Islet of Langerhans (tissue), 1 donor: ENCODE measurements at regions not wholly inside any gene's neighbourhood (a gene's known extent, or its start where the extent isn't known, plus 50 kb on each side); places are given as distances from the start of the nearest gene placed in this dataset.
A peak's percentile ranks its signal among the peaks of the same experiment; 100 is the strongest.

Source experiments
- FAIRE-seq: peaks from one replicate; lab custom pipeline; 2011; peaks lifted over from hg19 to GRCh38; lab: Jason Lieb, UNC

DNA sequence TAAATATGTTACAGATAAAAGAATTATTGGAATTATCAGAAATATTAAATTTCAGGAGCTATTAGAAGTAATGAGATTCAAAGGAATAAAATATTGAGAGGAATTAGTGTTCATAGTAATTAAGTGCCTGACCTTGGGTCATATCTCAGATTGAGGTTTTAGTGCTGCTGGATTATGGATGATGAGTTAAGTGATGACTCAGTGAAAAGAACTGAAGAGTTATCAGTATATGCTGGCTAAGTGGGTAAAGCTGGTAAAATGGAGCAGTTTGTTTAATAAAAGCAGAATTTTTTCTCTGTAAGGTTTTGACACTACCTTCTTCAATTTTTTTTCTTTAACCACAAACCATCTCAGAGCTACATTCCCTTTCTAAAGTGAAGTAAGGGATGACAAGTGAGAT, 206.7 kb downstream of the MANEA start:
- FAIRE-seq, result no peak

DNA sequence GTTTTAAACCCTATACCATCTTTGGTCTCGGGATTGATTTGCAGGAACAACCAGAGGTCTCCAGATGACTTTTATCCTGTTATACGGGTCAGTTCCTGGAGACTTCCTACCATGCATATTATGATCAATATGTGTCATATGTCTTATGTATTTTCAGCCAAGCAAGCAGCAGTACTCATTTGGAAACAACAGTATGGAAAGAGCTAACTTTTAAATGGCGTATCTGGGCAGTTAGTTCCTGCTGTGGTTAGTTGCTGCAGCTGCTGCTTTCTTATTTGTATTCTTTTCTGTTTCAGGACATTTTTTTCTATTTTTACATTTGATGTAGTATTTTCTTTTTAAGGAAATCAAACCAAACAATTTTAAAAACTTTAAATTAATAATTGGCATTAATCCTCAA, 207.5 kb downstream of the MANEA start:
- FAIRE-seq, result no peak

DNA sequence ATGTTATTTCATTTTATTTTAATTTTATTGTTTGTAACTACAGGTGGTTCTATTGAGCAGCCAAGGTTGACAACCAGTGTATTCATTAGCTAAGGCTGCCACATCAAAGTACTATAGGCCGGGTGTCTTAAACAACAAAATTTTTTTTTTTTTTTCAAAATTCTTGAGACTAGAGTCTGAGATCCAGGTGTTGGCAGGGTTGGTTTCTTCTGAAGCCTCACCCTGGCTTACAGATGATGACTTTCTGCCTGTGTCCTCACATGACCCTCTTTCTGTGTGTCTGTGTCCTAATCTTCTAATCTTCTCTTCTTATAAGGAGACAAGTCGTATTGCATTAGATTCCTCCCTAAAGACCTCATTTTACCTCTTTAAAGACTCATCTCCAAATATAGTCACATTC, 208.4 kb downstream of the MANEA start:
- FAIRE-seq, result no peak

DNA sequence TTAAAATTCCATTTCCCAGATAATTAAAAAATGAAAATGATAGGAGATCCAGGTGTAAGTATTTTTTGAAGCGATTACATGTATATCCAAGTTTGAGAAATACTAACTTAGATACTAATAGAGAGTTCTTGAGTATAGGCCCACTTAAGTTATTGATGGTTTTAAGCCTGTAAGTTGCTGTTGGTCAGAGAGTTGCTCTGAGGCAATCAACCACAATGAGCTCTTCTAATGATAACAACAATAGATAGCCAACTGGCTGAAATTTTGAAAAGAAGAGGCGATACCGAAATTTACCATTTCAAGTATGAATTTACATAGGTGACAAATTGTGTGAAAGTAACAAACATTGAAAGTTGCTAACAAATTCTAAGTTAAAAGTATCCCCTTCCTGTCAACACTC, 209.5 kb downstream of the MANEA start:
- FAIRE-seq, result no peak

DNA sequence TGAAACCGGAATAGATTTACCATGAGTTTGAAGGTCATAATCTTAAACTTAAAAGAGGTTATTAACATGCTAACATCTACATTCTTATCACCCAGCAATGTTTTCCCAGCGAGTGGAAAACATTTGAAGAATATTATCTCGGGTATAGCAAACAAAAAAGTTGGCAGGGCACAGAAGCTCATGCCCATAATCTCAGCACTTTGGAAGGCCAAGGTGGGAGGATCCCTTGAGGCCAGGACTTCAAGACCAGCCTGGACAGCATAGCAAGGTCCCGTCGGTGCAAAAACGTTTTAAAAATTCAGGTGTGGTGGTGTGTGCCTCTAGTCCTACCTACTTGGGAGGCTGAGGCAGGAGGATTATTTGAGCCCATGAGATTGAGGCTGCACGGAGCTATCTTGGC, 213.5 kb downstream of the MANEA start:
- no peak for FAIRE-seq

DNA sequence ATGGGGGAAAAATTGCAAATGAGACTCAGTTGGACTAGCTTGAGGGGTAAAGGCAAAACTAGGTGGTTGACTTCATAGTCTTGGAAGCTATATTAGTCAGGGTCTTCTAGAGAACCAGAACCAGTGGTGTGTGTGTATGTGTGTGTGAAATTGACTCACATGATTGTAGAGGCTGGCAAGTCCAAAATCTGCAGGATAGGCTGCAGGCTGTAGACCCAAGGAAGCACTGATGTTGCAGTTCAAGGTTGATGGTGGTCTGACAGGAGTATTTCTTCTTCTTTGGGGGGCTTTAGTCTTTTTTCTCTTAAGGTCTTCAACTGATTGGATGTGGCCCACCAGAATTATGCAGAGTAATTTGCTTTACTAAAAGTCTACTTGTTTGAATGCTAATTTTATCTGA, 217.4 kb downstream of the MANEA start:
- FAIRE-seq, result no peak

DNA sequence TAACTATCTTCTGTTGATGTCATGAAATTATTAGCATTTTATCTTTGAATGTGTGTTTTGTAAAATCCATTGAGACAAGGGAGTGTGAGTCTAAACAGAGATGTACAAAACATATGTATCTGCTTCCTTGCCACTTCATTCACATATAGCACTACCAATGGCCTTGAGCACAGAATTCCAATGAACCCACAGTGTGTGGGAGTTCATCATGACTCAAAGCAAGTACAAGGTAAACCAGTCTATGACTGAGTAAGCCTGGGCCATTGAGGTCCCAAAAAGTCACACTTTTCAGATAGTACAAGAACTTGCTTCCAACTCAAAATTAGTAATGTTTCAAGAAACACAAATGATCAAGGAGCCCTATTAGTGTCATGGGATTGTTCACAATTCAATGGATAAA, 218.6 kb downstream of the MANEA start:
- FAIRE-seq, result no peak

DNA sequence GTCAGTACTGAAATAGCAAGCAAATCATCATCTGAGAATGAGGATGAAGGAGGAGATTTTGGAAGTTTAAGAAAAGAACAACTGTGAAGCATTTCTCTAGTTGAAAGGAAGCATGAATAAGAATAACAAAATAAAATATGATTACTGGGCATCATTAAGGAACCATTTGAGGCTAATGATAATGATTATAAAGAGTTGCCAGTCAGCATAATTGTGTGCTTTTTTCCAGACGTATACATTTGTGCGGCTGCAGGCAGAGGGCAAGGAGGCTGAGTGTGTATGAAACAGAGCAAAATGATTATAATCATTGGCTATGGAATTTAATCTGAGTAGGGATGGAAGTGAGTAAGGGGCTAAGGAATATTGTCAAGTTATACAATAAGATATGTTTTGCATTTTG, 218.7 kb upstream of the FUT9 start:
- no peak for FAIRE-seq

DNA sequence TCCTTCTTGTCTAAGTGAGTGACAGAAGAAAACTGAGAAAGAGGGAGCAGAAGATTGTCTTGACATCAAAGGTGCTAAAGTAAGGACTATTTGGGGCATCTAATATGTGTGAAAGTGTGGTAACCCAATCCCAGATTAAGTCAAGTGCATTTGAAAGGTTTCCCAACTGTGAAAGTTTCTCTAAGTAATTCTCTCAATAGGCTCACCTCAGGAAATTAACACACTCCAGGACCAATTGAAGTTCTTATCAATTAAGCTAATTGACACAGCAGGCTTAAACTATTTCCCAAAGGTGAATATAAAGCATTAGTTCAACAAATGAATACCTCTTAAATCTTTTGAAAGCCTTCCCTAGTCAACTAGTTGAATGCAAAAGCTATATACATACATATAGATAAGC, 212.8 kb upstream of the FUT9 start:
- no peak for FAIRE-seq

DNA sequence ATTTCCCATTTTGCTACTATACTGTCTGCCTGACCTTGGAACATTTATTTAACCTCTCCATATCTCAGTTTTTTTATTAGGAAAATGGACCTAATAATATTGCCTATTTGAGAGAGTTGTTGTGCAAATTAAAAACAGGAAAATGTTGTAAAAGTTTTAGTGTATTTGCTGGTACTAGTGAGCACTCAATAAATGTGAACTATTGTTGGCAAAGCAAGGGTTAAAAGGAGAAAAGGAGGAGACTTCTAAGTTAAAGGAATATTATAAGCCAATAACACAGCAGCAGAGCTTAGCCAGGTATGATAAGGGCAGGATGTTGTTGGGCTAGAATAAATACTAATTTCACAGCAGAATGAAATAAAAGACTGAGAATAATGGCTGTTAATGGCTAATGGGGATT, 211.9 kb upstream of the FUT9 start:
- no peak for FAIRE-seq

DNA sequence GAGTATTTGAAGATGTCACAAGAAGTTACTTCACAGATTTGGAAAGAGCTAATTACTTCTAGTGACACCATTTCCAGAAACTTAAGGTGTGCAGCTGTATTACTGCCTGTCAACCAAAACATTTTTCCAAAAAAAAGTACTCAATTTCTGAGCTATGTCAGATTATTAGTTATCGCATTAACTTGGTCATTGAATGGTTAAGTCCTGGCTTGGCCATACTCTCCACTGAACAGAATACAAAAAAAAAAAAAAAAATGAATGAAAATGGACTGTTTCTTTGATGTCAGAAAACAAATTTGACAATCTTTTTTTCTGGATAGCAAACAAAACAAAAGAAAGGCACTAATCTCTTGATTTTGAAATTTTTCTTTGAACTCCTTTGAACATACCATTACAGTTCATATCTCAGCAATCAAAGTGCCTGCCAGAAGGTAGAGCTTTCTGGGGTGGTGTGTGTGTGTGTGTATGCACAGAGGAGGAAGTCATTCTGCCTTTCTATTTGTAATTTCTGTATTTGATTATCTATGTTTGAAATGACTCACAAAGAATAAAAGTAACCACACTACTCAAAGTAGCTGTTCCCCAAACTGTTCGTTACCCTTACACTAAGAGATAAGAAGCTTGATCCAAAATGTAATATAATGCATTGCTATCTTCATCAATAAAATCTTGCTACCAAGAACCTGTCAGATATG, 210.8 kb upstream of the FUT9 start:
- no peak for FAIRE-seq

DNA sequence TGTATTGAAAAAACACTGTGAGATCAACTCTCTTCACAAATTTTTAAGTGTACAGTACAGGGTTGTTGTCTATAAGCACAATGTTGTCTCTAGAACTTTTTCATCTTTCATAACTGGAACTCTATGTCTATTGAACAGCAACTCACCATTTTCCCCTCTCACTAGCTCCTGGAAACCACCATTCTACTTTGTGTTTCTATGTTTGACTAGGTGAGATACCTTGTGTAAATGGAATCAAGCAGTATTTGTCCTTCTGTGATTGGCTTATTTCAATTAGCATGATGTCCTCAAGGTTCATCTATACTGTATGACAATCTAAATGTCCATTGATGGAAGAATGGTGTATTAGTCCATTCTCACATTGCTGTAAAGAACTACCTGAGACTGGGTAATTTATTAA, 210.1 kb upstream of the FUT9 start:
- no peak for FAIRE-seq

DNA sequence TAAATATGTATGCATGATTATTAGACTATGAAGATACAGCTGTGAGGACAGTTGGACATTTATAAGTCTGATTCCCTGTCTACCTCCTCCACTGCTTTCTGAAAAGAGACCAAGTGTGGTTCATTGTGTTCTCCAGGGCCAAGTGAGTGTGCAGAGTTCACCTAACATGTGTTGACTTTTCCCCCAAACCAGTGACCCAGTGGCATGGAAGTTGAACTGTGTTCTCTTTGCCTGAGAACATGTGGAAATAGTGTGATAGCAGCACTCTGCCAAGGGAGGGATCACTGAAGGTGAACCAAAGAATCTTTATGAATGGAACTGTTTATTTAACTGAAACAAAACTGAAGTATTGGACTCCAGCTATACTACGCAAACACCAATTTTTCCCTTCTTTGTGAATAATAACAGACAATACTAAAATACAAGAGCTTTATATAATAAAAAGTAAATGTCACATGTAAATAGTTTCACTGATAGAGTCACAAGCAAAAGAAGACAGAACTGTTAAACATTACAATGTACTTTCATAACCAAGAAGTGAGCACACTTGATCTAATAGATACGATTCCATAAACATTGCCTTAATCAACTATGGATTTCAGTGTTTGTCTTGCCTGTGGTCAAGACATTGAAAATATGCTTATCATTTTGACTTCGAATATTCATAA, 200.3 kb upstream of the FUT9 start:
- FAIRE-seq, result no peak

DNA sequence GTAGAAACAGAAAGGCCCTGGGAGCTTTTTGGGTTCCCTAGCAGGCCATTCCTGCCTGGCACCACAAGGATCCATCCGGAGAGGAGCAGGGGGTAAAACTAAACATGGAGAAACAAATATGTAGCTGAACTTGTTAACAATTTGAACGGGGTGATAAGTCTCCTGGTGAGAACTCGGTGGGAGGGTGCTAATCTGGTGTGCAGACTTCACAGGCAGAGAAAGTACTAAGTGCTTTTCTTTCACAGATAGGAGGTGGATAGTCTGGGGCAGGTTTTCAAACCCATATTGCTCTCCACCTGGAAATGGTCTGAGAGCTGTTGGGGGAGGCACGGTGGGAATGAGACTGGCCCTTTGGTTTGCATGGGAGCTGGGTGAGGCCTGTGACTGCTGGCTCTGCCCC, 196.3 kb upstream of the FUT9 start:
- FAIRE-seq, result no peak

DNA sequence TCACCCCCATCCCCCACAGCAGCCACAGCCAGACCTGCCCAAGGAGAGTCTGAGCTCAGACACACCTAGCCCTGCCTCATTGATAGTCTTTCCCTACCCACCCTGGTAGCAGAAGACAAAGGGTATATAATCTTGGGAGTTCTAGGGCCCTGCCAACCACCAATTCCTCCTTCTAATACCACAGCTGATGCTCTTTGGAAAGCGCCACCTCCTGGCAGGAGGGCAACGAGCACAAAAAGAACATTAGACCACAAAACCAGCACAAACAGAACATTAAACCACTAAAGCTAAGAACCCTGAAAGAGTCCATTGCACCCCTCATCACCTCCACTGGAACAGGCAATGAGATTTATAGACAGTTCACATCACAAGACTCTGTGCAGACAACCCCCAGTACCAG, 195.8 kb upstream of the FUT9 start:
- FAIRE-seq, result no peak

DNA sequence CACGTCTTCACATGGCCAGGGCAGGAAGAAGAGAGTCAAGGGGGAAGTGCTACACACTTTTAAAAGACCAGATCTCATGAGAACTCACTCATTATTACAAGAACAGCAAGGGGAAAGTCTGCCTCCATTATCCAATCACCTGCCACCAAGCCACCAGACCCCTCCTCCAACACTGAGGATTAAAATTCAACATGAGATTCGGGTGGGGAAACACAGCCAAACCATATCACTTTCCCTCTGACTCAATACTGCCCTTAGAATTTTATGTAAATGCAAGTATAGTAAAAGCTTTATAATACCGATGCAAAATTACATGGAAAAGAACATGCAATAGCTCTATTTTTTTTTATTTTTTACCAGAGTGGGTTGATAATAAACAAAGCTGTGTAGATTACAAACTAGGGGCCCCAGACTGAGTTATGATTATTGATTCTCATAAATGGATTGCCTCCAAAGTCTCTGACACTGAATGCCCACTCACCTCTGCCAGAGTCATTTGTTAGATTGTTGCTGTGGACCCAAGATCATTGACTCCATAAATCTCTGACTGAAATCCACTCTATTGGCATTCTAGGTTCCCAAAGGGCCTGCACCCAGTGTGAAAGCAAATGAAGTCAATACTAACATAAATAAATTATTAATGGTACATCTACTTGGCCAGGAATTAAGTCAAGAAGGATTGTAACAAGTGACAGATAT, 184.8 kb upstream of the FUT9 start:
- FAIRE-seq, result no peak

DNA sequence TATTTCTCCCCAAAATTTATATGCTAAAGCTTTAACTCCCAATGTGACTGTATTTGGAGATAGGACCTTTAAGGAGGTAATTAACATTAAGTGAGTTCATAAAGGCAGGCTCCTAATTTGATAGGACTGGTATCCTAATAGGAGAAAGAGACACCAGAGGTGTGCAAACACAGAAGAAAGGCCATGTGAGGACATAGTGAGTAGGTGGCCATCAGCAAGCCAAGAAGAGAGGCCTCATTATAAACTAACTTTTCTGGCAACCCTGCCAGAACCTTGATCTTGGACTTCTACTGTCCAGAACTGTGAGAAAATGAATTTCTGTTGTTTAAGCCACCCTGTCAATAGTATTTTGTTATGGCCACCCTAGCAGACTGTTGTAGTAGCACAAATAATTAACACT, 177.9 kb upstream of the FUT9 start:
- no peak for FAIRE-seq

DNA sequence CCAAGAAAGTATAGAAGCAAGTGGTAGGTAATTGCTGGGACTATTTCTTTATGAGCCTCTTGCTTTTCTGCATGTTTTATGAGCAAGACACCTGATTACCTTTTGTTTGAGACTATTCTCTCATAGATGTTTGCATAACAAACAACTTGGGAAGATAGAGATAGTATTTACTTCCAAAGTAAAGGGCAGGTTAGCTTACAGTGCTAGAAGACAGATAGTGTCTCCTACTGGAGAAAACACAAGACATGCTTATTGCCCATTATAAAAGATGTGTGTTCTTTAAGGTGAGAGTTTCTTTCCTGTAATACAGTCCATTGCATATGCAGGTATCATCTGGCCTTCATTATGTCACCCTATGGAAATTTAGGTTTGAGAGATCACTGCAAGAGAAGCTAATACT, 174.2 kb upstream of the FUT9 start:
- no peak for FAIRE-seq

DNA sequence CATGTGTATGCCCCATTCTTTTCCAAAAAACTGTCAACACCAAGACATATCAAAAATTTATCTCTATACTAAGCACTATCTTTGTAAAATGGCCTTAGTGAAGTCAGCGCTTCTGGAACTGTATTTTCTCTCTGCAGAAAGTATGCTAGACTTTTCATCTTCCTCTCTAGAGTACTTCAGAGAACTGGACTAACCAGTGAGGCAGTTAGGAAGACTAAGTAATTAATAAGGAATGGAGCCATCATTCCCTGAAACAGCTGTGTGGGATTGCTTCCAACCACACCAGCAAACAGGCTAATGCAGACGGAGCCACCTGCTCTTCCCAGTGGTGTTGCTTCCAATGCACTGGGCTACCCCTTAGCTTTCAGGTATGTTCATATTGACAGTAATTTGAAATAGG, 169.1 kb upstream of the FUT9 start:
- no peak for FAIRE-seq

DNA sequence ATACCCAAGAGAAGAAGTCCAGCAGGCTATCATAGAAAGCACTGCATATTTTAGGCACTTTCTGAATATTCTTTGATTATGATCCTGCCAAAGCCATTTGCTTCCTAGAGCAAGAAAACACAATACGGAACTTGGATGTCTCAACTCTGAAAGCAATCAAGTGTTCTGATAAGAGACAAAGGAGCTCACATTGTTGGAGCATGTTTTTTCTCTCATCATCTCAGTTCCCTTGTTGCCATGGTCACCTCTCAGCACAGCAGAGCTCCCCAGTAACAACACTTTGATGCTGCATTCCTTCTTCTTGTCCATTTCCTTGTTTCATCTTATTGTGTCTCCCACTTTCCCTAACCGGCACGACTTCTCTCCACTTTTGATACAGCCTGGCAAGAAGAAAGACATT, 168.7 kb upstream of the FUT9 start:
- FAIRE-seq, result no peak

DNA sequence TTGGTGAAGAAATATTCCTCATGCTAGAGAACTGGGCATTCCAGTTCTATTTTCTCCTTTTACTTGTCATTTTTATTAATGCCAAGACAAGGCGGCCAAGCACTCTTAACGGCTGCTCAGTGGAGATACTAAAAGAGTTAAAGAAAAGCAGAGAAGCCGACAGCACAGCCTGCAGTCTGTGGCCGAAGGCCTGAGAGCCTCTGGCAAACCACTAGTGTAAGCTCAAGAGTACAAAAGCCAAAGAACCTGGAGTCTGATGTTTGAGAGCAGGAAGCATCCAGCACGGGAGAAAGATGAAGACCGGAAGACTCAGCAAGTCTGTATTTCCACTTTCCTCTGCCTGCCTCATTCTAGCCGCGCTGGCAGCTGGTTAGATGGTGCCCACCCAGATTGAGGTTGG, 167.1 kb upstream of the FUT9 start:
- FAIRE-seq, result no peak

DNA sequence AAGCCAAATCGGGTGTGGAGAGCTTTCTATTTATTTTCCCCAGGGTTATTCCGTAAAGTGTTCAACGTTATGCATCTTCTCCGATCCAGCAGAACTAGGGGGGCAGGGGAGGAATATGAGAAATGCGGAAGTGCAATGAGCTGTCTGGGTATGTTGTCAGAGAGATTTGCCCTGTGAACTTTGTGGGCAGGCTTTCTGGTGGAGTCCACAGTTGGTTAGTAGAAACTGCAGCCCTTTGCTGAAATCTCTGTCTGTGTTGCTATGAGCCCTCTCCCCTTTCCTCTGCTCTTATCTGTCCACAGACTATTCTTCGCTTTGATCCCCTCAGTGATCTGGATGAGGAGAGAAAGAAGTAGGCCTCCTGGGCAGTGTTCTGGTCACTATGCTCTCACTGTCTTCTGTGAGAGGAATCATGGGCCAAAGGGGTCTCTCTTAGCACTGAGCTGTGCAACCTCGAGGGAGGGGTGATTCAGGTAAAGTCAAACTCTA, 158.9 kb upstream of the FUT9 start:
- FAIRE-seq, result no peak

DNA sequence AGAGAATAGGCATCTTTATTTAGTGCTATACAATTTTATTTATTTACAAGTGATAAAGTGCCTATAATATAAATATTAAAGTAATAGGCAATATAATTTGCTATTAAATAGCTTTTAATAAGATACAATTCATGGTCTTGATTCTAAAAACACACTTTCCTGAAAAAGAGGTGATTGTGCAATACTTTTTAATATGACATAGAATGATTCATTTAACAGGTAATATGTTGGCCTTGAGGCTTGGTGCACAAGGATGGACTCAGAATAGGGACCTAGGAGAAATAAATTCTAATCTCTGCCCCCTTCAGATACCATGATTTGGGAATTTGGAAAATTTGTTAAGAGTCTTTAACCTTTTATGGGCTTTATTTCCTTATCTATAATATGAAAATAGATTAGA, 149.9 kb upstream of the FUT9 start:
- no peak for FAIRE-seq

DNA sequence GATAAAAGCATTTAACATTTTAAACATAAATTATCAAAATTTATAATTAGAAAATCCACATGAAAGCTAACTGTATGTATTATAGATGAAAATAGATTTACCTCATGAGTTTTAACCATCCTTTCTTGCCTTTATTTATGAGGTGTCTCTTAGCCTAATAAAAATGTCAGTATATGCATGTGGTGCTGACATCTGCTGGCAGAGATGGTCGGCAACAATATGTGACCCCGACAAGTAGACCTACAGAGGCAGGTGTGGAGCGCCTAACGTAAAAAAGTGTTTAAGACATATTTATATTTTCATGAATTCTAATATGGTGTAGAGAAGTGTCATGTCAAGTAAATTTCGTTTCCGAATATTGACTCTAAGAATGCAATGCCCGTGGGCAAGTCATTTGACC, 149.0 kb upstream of the FUT9 start:
- FAIRE-seq, result peak; percentile 17
